Glutamatergic neuron (in vitro differentiated cells): ENCODE measurements at regions not wholly inside any gene's neighbourhood (a gene's known extent, or its start where the extent isn't known, plus 50 kb on each side); places are given as distances from the start of the nearest gene placed in this dataset.

ENCODE experiments used
- DNase-seq: peaks from one replicate; pipeline ENCODE4 v3.0.0; 2022
- H3K27ac Mint-ChIP-seq: one replicate; pipeline ENCODE4 v1.8.0; 2020; ENCODE audit warnings: mild to moderate bottlenecking, mixed read lengths, inconsistent platforms; ENCODE audit not compliant: unreplicated experiment
- H3K27me3 Mint-ChIP-seq: one replicate; pipeline ENCODE4 v1.8.0; 2020; ENCODE audit warnings: mild to moderate bottlenecking, moderate library complexity, mixed read lengths, inconsistent platforms; ENCODE audit not compliant: unreplicated experiment
- H3K36me3 Mint-ChIP-seq: one replicate; pipeline ENCODE4 v1.8.0; 2020; ENCODE audit warnings: mild to moderate bottlenecking, mixed read lengths, inconsistent platforms; ENCODE audit not compliant: unreplicated experiment
- H3K4me1 Mint-ChIP-seq: one replicate; pipeline ENCODE4 v1.8.0; 2020; ENCODE audit warnings: mild to moderate bottlenecking, low read depth, mixed read lengths, inconsistent platforms; ENCODE audit not compliant: unreplicated experiment
- H3K4me3 Mint-ChIP-seq: one replicate; pipeline ENCODE4 v1.8.0; 2020; ENCODE audit warnings: mild to moderate bottlenecking, mixed read lengths, inconsistent platforms; ENCODE audit not compliant: unreplicated experiment
- H3K9me3 Mint-ChIP-seq: one replicate; pipeline ENCODE4 v1.8.0; 2020; ENCODE audit warnings: mild to moderate bottlenecking, moderate library complexity, mixed read lengths, inconsistent platforms; ENCODE audit not compliant: unreplicated experiment
- CTCF ChIP-seq: fragments of 200-600 bp; sonication (generic); IDR thresholded peaks from one replicate; pipeline ENCODE4 v1.5.0; 2021; ENCODE audit not compliant: partially characterized antibody, unreplicated experiment

GRCh38 chr3:161555320-161555719, 58.7 kb downstream of the OTOL1 start:
- Mint-ChIP-seq H3K27me3 (no peaks in the 10 kb centered on the region), H3K4me1 (no peaks in the 10 kb centered on the region), H3K36me3 (no peaks in the 10 kb centered on the region), H3K9me3 (no peaks in the 10 kb centered on the region), H3K27ac (no peak overlapping the region), H3K4me3 (no peak overlapping the region)
- no peak for TF ChIP-seq CTCF
- DNase-seq = no peak

- TF ChIP-seq CTCF = no peak
- H3K36me3 Mint-ChIP-seq = no peaks in the 10 kb centered on the region
- no peaks in the 10 kb centered on the region for H3K4me1 Mint-ChIP-seq
- no peak overlapping the region for H3K4me3 Mint-ChIP-seq
- no peak overlapping the region for H3K27ac Mint-ChIP-seq
- no peaks in the 10 kb centered on the region for H3K9me3 Mint-ChIP-seq
- DNase-seq = no peak
- no peaks in the 10 kb centered on the region for H3K27me3 Mint-ChIP-seq
Measured at GRCh38 chr3:161556533-161556932, 59.9 kb downstream of the OTOL1 start.

- Mint-ChIP-seq H3K4me1 (no peaks in the 10 kb centered on the region), H3K9me3 (no peaks in the 10 kb centered on the region)
Measured at GRCh38 chr3:161556941-161557340, 60.3 kb downstream of the OTOL1 start.

GRCh38 chr3:161557445-161558150, 61.0 kb downstream of the OTOL1 start:
- no peak for TF ChIP-seq CTCF
- no peak overlapping the region for H3K27ac Mint-ChIP-seq
- no peak overlapping the region for H3K4me3 Mint-ChIP-seq
- no peaks in the 10 kb centered on the region for H3K27me3 Mint-ChIP-seq
- H3K4me1 Mint-ChIP-seq = no peaks in the 10 kb centered on the region
- H3K9me3 Mint-ChIP-seq = no peaks in the 10 kb centered on the region
- H3K36me3 Mint-ChIP-seq = no peaks in the 10 kb centered on the region
- no peak for DNase-seq

More at GRCh38 chr3:161556941-161557340, 60.3 kb downstream of the OTOL1 start:
- no peak for DNase-seq
- Mint-ChIP-seq H3K27me3 (no peaks in the 10 kb centered on the region), H3K27ac (no peak overlapping the region), H3K4me3 (no peak overlapping the region), H3K36me3 (no peaks in the 10 kb centered on the region)
- no peak for TF ChIP-seq CTCF

- Mint-ChIP-seq H3K36me3 (no peaks in the 10 kb centered on the region), H3K27ac (no peak overlapping the region), H3K27me3 (no peaks in the 10 kb centered on the region), H3K4me3 (no peak overlapping the region), H3K9me3 (no peaks in the 10 kb centered on the region), H3K4me1 (no peaks in the 10 kb centered on the region)
- no peak for DNase-seq
- no peak for TF ChIP-seq CTCF
Measured at GRCh38 chr3:161558236-161558635, 61.6 kb downstream of the OTOL1 start.
